ENCODE measurements at regions not wholly inside any gene's neighbourhood (a gene's known extent, or its start where the extent isn't known, plus 50 kb on each side); places are given as distances from the start of the nearest gene placed in this dataset.

GRCh38 chr6:48928937-48929336 lies 534.1 kb downstream of the MMUT start:
- no peak overlapping the region for H3K27ac ChIP-seq
- H3K4me1 ChIP-seq, result no peaks in the 10 kb centered on the region
- no peak overlapping the region for H3K4me3 ChIP-seq
- peaks cover 0 to 5% of the 10 kb centered on the region in 2 donors for H3K9me3 ChIP-seq
- no peaks in the 10 kb centered on the region for H3K36me3 ChIP-seq
- H3K27me3 ChIP-seq, result no peaks in the 10 kb centered on the region
- TF ChIP-seq POLR2AphosphoS5 (IDR thresholded peaks at IDR 0.05) (no peak), CTCF (IDR thresholded peaks at IDR 0.05) (no peak), POLR2A (IDR thresholded peaks at IDR 0.05) (no peak)
- no peak for DNase-seq (ENCODE audit: low spot score in 2 of 2)
- intact Hi-C loops (cut with DNase I; ENCODE audit: low total_unique reads), result no loop called here

- no peaks in the 10 kb centered on the region for H3K9me3 ChIP-seq
- H3K4me1 ChIP-seq, result no peaks in the 10 kb centered on the region
- intact Hi-C loops (cut with DNase I; ENCODE audit: low total_unique reads), result no loop called here
These were observed 540.2 kb downstream of the MMUT start for GRCh38 chr6:48922837-48923236.

DNA sequence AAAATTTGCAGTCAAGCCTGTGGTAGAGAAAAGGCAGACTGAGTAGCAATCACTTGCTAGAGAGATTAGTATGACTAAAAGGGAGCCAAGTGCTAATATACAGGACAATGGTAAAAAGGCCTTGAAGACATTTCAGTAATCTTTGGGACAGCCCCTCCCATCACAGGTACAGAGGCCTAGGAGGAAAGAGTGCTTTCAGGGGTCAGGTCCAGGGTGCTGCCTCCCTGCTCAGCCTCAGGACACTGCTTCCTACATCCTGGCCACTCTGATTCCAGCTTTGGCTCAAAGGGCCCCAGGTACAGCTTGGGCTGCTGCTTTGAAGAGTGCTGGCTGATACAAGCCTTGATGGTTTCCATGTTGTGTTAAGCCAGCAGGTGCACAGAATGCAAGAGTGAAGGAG lies 543.5 kb downstream of the MMUT start:
- Histone ChIP-seq H3K4me3 (no peak overlapping the region), H3K36me3 (peaks cover 7% of the 10 kb centered on the region), H3K27ac (no peak overlapping the region), H3K27me3 (no peaks in the 10 kb centered on the region), H3K4me1 (no peaks in the 10 kb centered on the region), H3K9me3 (no peaks in the 10 kb centered on the region)
- intact Hi-C loops (cut with DNase I; ENCODE audit: low total_unique reads), result no loop called here
- TF ChIP-seq POLR2A (IDR thresholded peaks at IDR 0.05) (no peak), POLR2AphosphoS5 (IDR thresholded peaks at IDR 0.05) (no peak), CTCF (IDR thresholded peaks at IDR 0.05) (no peak)
- DNase-seq (ENCODE audit: low spot score in 2 of 2), result no peak

More at GRCh38 chr6:48922837-48923236, 540.2 kb downstream of the MMUT start:
- Histone ChIP-seq H3K27ac (no peak overlapping the region), H3K36me3 (peaks cover 7% of the 10 kb centered on the region), H3K27me3 (no peaks in the 10 kb centered on the region), H3K4me3 (no peak overlapping the region)
- TF ChIP-seq POLR2A (IDR thresholded peaks at IDR 0.05) (no peak), POLR2AphosphoS5 (IDR thresholded peaks at IDR 0.05) (no peak), CTCF (IDR thresholded peaks at IDR 0.05) (no peak)
- DNase-seq (ENCODE audit: low spot score in 2 of 2), result no peak

DNA sequence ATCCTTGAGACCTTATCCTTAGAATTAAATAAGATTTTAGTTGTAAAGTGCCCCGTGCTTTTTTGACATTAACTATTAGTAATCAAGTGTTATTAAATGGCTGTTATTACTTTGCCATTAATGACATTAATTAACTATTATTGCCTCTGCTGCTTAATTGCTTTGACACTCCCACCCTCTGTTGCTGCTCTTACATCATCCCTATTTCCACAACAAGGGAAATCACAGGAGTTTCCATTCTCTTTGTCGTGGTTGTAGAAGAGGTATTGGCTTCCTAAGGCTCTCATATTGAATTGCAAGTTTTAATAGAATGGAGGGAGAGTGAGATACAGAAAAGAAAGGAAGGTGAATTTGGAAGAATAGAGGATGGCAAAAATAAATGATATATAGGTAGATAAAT lies 545.8 kb downstream of the MMUT start:
- no peak overlapping the region for H3K4me3 ChIP-seq
- H3K27me3 ChIP-seq, result no peaks in the 10 kb centered on the region
- DNase-seq (ENCODE audit: low spot score in 2 of 2), result no peak
- H3K27ac ChIP-seq, result no peak overlapping the region
- TF ChIP-seq CTCF (IDR thresholded peaks at IDR 0.05), result no peak
- no peak for TF ChIP-seq POLR2AphosphoS5 (IDR thresholded peaks at IDR 0.05)
- TF ChIP-seq POLR2A (IDR thresholded peaks at IDR 0.05), result no peak
- H3K4me1 ChIP-seq, result no peaks in the 10 kb centered on the region
- intact Hi-C loops (cut with DNase I; ENCODE audit: low total_unique reads), result no loop called here
- no peaks in the 10 kb centered on the region for H3K36me3 ChIP-seq
- no peaks in the 10 kb centered on the region for H3K9me3 ChIP-seq

DNA sequence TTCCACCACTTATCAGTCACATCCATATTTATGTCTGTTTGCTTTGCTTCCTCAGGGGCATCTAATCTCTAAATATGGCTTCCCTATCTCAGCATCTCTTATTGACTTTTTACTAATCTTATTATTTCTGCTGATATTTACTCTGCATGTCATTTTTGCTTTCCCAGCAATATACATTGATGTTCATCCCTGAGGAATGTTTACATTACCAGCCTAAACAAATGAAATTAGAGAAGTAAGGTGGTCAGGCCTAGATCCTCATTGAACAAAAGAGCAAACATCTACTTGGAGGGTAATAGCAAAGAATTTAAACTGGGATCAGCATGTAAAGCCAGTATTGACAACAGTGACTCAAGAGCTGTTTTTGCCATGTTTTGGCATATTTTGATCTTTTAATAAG lies 546.4 kb downstream of the MMUT start:
- TF ChIP-seq POLR2AphosphoS5 (IDR thresholded peaks at IDR 0.05) (no peak), CTCF (IDR thresholded peaks at IDR 0.05) (no peak), POLR2A (IDR thresholded peaks at IDR 0.05) (no peak)
- Histone ChIP-seq H3K9me3 (no peaks in the 10 kb centered on the region), H3K36me3 (no peaks in the 10 kb centered on the region), H3K4me1 (no peaks in the 10 kb centered on the region), H3K27me3 (no peaks in the 10 kb centered on the region), H3K27ac (no peak overlapping the region), H3K4me3 (no peak overlapping the region)
- no peak for DNase-seq (ENCODE audit: low spot score in 2 of 2)
- intact Hi-C loops (cut with DNase I; ENCODE audit: low total_unique reads), result no loop called here
